SK-N-SH (cell line): ENCODE measurements at regions not wholly inside any gene's neighbourhood (a gene's known extent, or its start where the extent isn't known, plus 50 kb on each side); places are given as distances from the start of the nearest gene placed in this dataset.

ENCODE experiments used
- CTCF ChIA-PET: fragments of 300-600, 350-600 bp; formaldehyde crosslinking; extraction: SDS; loops from one replicate; lab custom pipeline; 2021; lab: Yijun Ruan, JAX
- POLR2A ChIA-PET: fragments of 350-600 bp; sonication (Branson Sonifier 250); formaldehyde crosslinking; extraction: SDS; loops from one replicate; lab custom pipeline; 2020; ENCODE audit warnings: antibody characterized with exemption, inconsistent platforms; lab: Yijun Ruan, JAX
- DNase-seq: peaks from one replicate; pipeline ENCODE4 v3.0.0; 2012
- H2AFZ ChIP-seq: fragments of 200-600 bp; sonication (generic); 2 replicates; pipeline ENCODE4 v1.8.1; 2016; ENCODE audit warnings: antibody characterized with exemption, mild to moderate bottlenecking, low read depth
- H3F3A ChIP-seq: fragments of 200-600 bp; sonication (generic); replicated peaks from 2 replicates; pipeline ENCODE3; 2016; ENCODE audit warnings: antibody characterized with exemption, mild to moderate bottlenecking; ENCODE audit not compliant: insufficient read depth
- H3K27ac ChIP-seq, 2 experiments: fragments of 200-500 bp in 1 of 2; fragments of 200-600 bp in 1 of 2; sonication (Bioruptor generic) in 1 of 2; sonication (generic), shearing (Covaris generic) in 1 of 2; 2 replicates each; pipeline versions ENCODE4 v1.5.1 to v1.6.1; 2014 to 2016; ENCODE audit warnings: low read depth in 2 of 2, inconsistent platforms in 1 of 2, low read length in 1 of 2, mild to moderate bottlenecking in 1 of 2, mixed read lengths in 1 of 2
- H3K27me3 ChIP-seq: fragments of 200-600 bp; sonication (generic), shearing (Covaris generic); 2 replicates; pipeline ENCODE4 v1.6.1; 2016; ENCODE audit warnings: mixed run types; ENCODE audit not compliant: insufficient read depth
- H3K36me3 ChIP-seq, 2 experiments: fragments of 200-500 bp in 1 of 2; fragments of 200-600 bp in 1 of 2; sonication (Bioruptor generic) in 1 of 2; sonication (generic) in 1 of 2; replicated peaks in 1 of 2; 2 replicates each; pipeline versions ENCODE3 to v1.5.1; 2014 to 2016; ENCODE audit warnings: low read length in 1 of 2, mild to moderate bottlenecking in 1 of 2; ENCODE audit not compliant: insufficient read depth in 2 of 2, control insufficient read depth in 1 of 2
- H3K4me1 ChIP-seq, 2 experiments: fragments of 200-500 bp in 1 of 2; fragments of 200-600 bp in 1 of 2; sonication (Bioruptor generic) in 1 of 2; sonication (generic), shearing (Covaris generic) in 1 of 2; 2 replicates each; pipeline versions ENCODE4 v1.5.1 to v1.6.1; 2014 to 2016; ENCODE audit warnings: low read depth in 1 of 2, low read length in 1 of 2, mixed run types in 1 of 2; ENCODE audit not compliant: insufficient read depth in 2 of 2, control insufficient read depth in 1 of 2
- H3K4me2 ChIP-seq: fragments of 200-600 bp; sonication (generic), shearing (Covaris generic); 2 replicates; pipeline ENCODE4 v1.6.1; 2017; ENCODE audit warnings: mixed run types
- H3K4me3 ChIP-seq, 2 experiments: fragments of 200-500 bp in 1 of 2; fragments of 200-600 bp in 1 of 2; sonication (Bioruptor generic) in 1 of 2; sonication (generic), shearing (Covaris generic) in 1 of 2; 2 replicates each; pipeline versions ENCODE4 v1.5.1 to v1.8.1; 2014 to 2016; ENCODE audit warnings: low read depth in 2 of 2, inconsistent platforms in 1 of 2, low read length in 1 of 2, mild to moderate bottlenecking in 1 of 2, mixed read lengths in 1 of 2, moderate library complexity in 1 of 2
- H3K79me2 ChIP-seq: fragments of 200-600 bp; sonication (generic); 2 replicates; pipeline ENCODE4 v1.8.1; 2017; ENCODE audit warnings: mild to moderate bottlenecking; ENCODE audit not compliant: insufficient read depth
- H3K9ac ChIP-seq: fragments of 200-600 bp; sonication (generic); 2 replicates; pipeline ENCODE4 v1.6.1; 2017; ENCODE audit warnings: mixed run types
- H3K9me2 ChIP-seq: fragments of 200-600 bp; sonication (generic); 2 replicates; pipeline ENCODE4 v1.6.1; 2017; ENCODE audit warnings: mixed run types
- H3K9me3 ChIP-seq: fragments of 200-600 bp; sonication (generic); 2 replicates; pipeline ENCODE4 v1.6.1; 2017; ENCODE audit warnings: mixed run types, mild to moderate bottlenecking, moderate library complexity
- H4K20me1 ChIP-seq: fragments of 200-600 bp; sonication (generic); 2 replicates; pipeline ENCODE4 v1.6.1; 2017; ENCODE audit warnings: mild to moderate bottlenecking, mixed run types; ENCODE audit not compliant: insufficient read depth
- ELF1 ChIP-seq: IDR thresholded peaks from 2 replicates; pipeline ENCODE4 v1.4.0; 2012
- EZH2phosphoT487 ChIP-seq: fragments of 200-600 bp; sonication (generic); IDR thresholded peaks from 2 replicates; pipeline ENCODE4 v1.6.1; 2017; ENCODE audit warnings: low read depth, mixed run types, mild to moderate bottlenecking, antibody characterized with exemption, moderate library complexity, borderline replicate concordance
- FOSL2 ChIP-seq: IDR thresholded peaks from 2 replicates; pipeline ENCODE4 v1.4.0; 2012; ENCODE audit warnings: low read depth, mild to moderate bottlenecking, moderate library complexity, borderline replicate concordance
- FOXJ3 ChIP-seq: sonication (generic); formaldehyde crosslinking; IDR thresholded peaks from 2 replicates; pipeline ENCODE4 v1.5.1; 2020; ENCODE audit warnings: mild to moderate bottlenecking, missing genetic modification reagents
- GATA2 ChIP-seq: sonication (generic); formaldehyde crosslinking; IDR thresholded peaks from 2 replicates; pipeline ENCODE4 v1.5.0; 2020; ENCODE audit warnings: mild to moderate bottlenecking, missing genetic modification reagents
- JUND ChIP-seq: IDR thresholded peaks from 2 replicates; pipeline ENCODE4 v1.4.0; 2012
- MAX ChIP-seq: IDR thresholded peaks from 2 replicates; pipeline ENCODE4 v1.4.0; 2012; ENCODE audit warnings: low read depth
- MEF2A ChIP-seq: IDR thresholded peaks from 2 replicates; pipeline ENCODE4 v1.4.0; 2012; ENCODE audit warnings: low read depth, borderline replicate concordance
- MXI1 ChIP-seq: IDR thresholded peaks from 2 replicates; pipeline ENCODE4 v1.6.1; 2012; ENCODE audit warnings: mild to moderate bottlenecking, low read depth, low read length, improper control_type of control experiment
- PBX3 ChIP-seq: IDR thresholded peaks from 2 replicates; pipeline ENCODE4; 2012
- POLR2AphosphoS5 ChIP-seq: IDR thresholded peaks from 2 replicates; pipeline ENCODE4 v1.6.1; 2012; ENCODE audit warnings: low read depth, low read length
- RAD21 ChIP-seq: IDR thresholded peaks from 2 replicates; pipeline ENCODE4 v1.6.1; 2012; ENCODE audit warnings: mild to moderate bottlenecking, low read length
- TAF1 ChIP-seq: IDR thresholded peaks from 2 replicates; pipeline ENCODE4 v1.6.1; 2012; ENCODE audit warnings: low read depth, mild to moderate bottlenecking, low read length, moderate library complexity, borderline replicate concordance
- TEAD4 ChIP-seq: IDR thresholded peaks from 2 replicates; pipeline ENCODE4 v1.4.0; 2012; ENCODE audit warnings: mild to moderate bottlenecking, borderline replicate concordance; ENCODE audit not compliant: insufficient read depth
- WGBS: methylation state at CpG from one replicate; pipeline ENCODE4 v1.1.6; 2017; ENCODE audit warnings: low lambda C conversion rate; 5-methylcytosine and 5-hydroxymethylcytosine counted together
- TF ChIP-seq, protein P1 (sequence below): IDR thresholded peaks from 2 replicates; pipeline ENCODE4 v1.4.0; 2012; ENCODE audit warnings: low read depth, borderline replicate concordance
- TF ChIP-seq, protein P2 (sequence below): fragments of 200-600 bp; sonication (generic); IDR thresholded peaks from 2 replicates; pipeline ENCODE4 v1.6.1; 2017; ENCODE audit warnings: antibody characterized with exemption, mild to moderate bottlenecking, moderate library complexity

- no peak for DNase-seq
- Histone ChIP-seq H3K79me2 (no peaks in the 10 kb centered on the region), H3K36me3 (no peaks in the 10 kb centered on the region), H3K4me1 (no peaks in the 10 kb centered on the region), H3K27ac (no peak overlapping the region), H3F3A (no peaks in the 10 kb centered on the region), H2AFZ (no peak overlapping the region), H3K9me3 (peaks cover 7% of the 10 kb centered on the region; the same call in 1 of the 2 replicates), H3K4me3 (no peak overlapping the region), H3K9me2 (peaks cover 3% of the 10 kb centered on the region; the same call in 1 of the 2 replicates), H3K4me2 (no peak overlapping the region), H3K27me3 (no peaks in the 10 kb centered on the region), H4K20me1 (no peaks in the 10 kb centered on the region), H3K9ac (no peak overlapping the region)
- TF ChIP-seq, protein P1, sequence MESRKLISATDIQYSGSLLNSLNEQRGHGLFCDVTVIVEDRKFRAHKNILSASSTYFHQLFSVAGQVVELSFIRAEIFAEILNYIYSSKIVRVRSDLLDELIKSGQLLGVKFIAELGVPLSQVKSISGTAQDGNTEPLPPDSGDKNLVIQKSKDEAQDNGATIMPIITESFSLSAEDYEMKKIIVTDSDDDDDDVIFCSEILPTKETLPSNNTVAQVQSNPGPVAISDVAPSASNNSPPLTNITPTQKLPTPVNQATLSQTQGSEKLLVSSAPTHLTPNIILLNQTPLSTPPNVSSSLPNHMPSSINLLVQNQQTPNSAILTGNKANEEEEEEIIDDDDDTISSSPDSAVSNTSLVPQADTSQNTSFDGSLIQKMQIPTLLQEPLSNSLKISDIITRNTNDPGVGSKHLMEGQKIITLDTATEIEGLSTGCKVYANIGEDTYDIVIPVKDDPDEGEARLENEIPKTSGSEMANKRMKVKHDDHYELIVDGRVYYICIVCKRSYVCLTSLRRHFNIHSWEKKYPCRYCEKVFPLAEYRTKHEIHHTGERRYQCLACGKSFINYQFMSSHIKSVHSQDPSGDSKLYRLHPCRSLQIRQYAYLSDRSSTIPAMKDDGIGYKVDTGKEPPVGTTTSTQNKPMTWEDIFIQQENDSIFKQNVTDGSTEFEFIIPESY = no peak
- TF ChIP-seq FOSL2 (no peak), TEAD4 (no peak), POLR2AphosphoS5 (no peak)
- TF ChIP-seq, protein P2, sequence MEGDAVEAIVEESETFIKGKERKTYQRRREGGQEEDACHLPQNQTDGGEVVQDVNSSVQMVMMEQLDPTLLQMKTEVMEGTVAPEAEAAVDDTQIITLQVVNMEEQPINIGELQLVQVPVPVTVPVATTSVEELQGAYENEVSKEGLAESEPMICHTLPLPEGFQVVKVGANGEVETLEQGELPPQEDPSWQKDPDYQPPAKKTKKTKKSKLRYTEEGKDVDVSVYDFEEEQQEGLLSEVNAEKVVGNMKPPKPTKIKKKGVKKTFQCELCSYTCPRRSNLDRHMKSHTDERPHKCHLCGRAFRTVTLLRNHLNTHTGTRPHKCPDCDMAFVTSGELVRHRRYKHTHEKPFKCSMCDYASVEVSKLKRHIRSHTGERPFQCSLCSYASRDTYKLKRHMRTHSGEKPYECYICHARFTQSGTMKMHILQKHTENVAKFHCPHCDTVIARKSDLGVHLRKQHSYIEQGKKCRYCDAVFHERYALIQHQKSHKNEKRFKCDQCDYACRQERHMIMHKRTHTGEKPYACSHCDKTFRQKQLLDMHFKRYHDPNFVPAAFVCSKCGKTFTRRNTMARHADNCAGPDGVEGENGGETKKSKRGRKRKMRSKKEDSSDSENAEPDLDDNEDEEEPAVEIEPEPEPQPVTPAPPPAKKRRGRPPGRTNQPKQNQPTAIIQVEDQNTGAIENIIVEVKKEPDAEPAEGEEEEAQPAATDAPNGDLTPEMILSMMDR = no peak
- POLR2A ChIA-PET = no interaction called here
- WGBS = 18% methylated on average over 8 of the region's 8 CpGs
- CTCF ChIA-PET = interaction anchor here (0.6 to 1.5 kb wide), 3 partner anchors 11 to 450 kb away, joined by 3 to 4 read pairs (median 3); no protein-coding TSS in a partner anchor
Observed at GRCh38 chr7:54187886-54188685, 354.1 kb upstream of the VSTM2A start.

- WGBS = 5% methylated on average over 2 of the region's 2 CpGs
- Histone ChIP-seq H3K9me2 (peaks cover 3% of the 10 kb centered on the region; the same call in 1 of the 2 replicates), H2AFZ (no peak overlapping the region), H4K20me1 (no peaks in the 10 kb centered on the region), H3K27me3 (no peaks in the 10 kb centered on the region), H3K4me1 (no peaks in the 10 kb centered on the region), H3K27ac (no peak overlapping the region), H3F3A (no peaks in the 10 kb centered on the region), H3K9ac (no peak overlapping the region), H3K4me3 (no peak overlapping the region), H3K36me3 (no peaks in the 10 kb centered on the region), H3K9me3 (peaks cover 7% of the 10 kb centered on the region; the same call in 1 of the 2 replicates), H3K79me2 (no peaks in the 10 kb centered on the region), H3K4me2 (no peak overlapping the region)
- ChIA-PET POLR2A (no interaction called here), CTCF (interaction anchor here (1.5 kb wide), 1 partner anchor 11 kb away, joined by 3 read pairs; no protein-coding TSS in a partner anchor)
- DNase-seq = no peak
- TF ChIP-seq TAF1 = no peak
- no peak for TF ChIP-seq FOSL2
- no peak for TF ChIP-seq ELF1
- no peak for TF ChIP-seq MEF2A
- no peak for TF ChIP-seq TEAD4
- TF ChIP-seq EZH2phosphoT487 = no peak
- TF ChIP-seq JUND = no peak
- TF ChIP-seq MAX = no peak
- TF ChIP-seq MXI1 = no peak
- no peak for TF ChIP-seq FOXJ3 (CRISPR knock-in tag)
- TF ChIP-seq, protein P2 = no peak
- TF ChIP-seq GATA2 (CRISPR knock-in tag) = no peak
- TF ChIP-seq RAD21 = no peak
- TF ChIP-seq PBX3 = no peak
Observed at GRCh38 chr7:54188843-54189242, 353.3 kb upstream of the VSTM2A start.
